ENCODE measurements at regions not wholly inside any gene's neighbourhood (a gene's known extent, or its start where the extent isn't known, plus 50 kb on each side); places are given as distances from the start of the nearest gene placed in this dataset.

- TF ChIP-seq ZNF425 (CRISPR knock-in tag; conservative IDR thresholded peaks at IDR 0.05) (no peak), NR2C2 (CRISPR knock-in tag; IDR thresholded peaks at IDR 0.05) (no peak), NFYB (CRISPR knock-in tag; conservative IDR thresholded peaks at IDR 0.05; ENCODE audit: low read depth) (no peak), MLX (CRISPR knock-in tag; IDR thresholded peaks at IDR 0.05) (no peak), JUN (CRISPR knock-in tag; IDR thresholded peaks at IDR 0.05) (no peak), E2F5 (CRISPR knock-in tag; IDR thresholded peaks at IDR 0.05) (no peak), NR1H2 (CRISPR knock-in tag; IDR thresholded peaks at IDR 0.05) (no peak), CDX4 (CRISPR knock-in tag; IDR thresholded peaks at IDR 0.05; ENCODE audit: borderline replicate concordance) (no peak), ZNF512 (CRISPR knock-in tag; IDR thresholded peaks at IDR 0.05; ENCODE audit: borderline replicate concordance) (no peak), EMX1 (CRISPR knock-in tag; IDR thresholded peaks at IDR 0.05) (no peak)
Measured at GRCh38 chr4:171714791-171715454, 98.3 kb upstream of the GALNTL6 start (continued).

GRCh38 chr4:171710743-171711142 lies 102.5 kb upstream of the GALNTL6 start:
- Mint-ChIP-seq H3K9me3 (no peaks in the 10 kb centered on the region), H3K4me3 (no peak overlapping the region), H3K27me3 (ENCODE audit: low read depth) (no peaks in the 10 kb centered on the region), H3K36me3 (no peaks in the 10 kb centered on the region), H3K4me1 (no peaks in the 10 kb centered on the region), H3K27ac (no peak overlapping the region)
- ChIA-PET CTCF (no interaction called here), POLR2A (interaction anchor here (0.7 kb wide), 1 partner anchor 983 kb away, joined by 3 read pairs; no protein-coding TSS in a partner anchor)
- TF ChIP-seq HMGXB4 (CRISPR knock-in tag; IDR thresholded peaks at IDR 0.05), result no peak
- TF ChIP-seq E2F1 (CRISPR knock-in tag; IDR thresholded peaks at IDR 0.05), result no peak
- TF ChIP-seq EMX1 (CRISPR knock-in tag; IDR thresholded peaks at IDR 0.05), result no peak
- TF ChIP-seq STAT6 (CRISPR knock-in tag; conservative IDR thresholded peaks at IDR 0.05; ENCODE audit: low read depth), result no peak
- TF ChIP-seq PREB (CRISPR knock-in tag; IDR thresholded peaks at IDR 0.05; ENCODE audit: borderline replicate concordance), result no peak
- TF ChIP-seq IRF1 (CRISPR knock-in tag; IDR thresholded peaks at IDR 0.05), result no peak
- no peak for TF ChIP-seq RORB (CRISPR knock-in tag; IDR thresholded peaks at IDR 0.05)
- TF ChIP-seq ZNF219 (CRISPR knock-in tag; IDR thresholded peaks at IDR 0.05; ENCODE audit: borderline replicate concordance), result no peak
- TF ChIP-seq ZBTB21 (CRISPR knock-in tag; IDR thresholded peaks at IDR 0.05; ENCODE audit: borderline replicate concordance), result no peak
- no peak for TF ChIP-seq CREM (CRISPR knock-in tag; IDR thresholded peaks at IDR 0.05)
- no peak for TF ChIP-seq CREB1 (CRISPR knock-in tag; IDR thresholded peaks at IDR 0.05)
- TF ChIP-seq FOXP1 (CRISPR knock-in tag; IDR thresholded peaks at IDR 0.05; ENCODE audit: borderline replicate concordance), result no peak
- no peak for TF ChIP-seq NFYB (CRISPR knock-in tag; conservative IDR thresholded peaks at IDR 0.05; ENCODE audit: low read depth)
- DNase-seq (ENCODE audit: low spot score) (no peak), ATAC-seq (no peak)
